Ishikawa (cell line): ENCODE measurements at regions not wholly inside any gene's neighbourhood (a gene's known extent, or its start where the extent isn't known, plus 50 kb on each side); places are given as distances from the start of the nearest gene placed in this dataset.

ENCODE experiments used
- CEBPB ChIP-seq: IDR thresholded peaks from 2 replicates; pipeline ENCODE4 v1.6.1; 2012
- EGR1 ChIP-seq: IDR thresholded peaks from 2 replicates; pipeline ENCODE4 v1.6.1; 2012
- EP300 ChIP-seq: IDR thresholded peaks from 2 replicates; pipeline ENCODE4 v1.6.1; 2012; ENCODE audit warnings: borderline replicate concordance
- RAD21 ChIP-seq: IDR thresholded peaks from 2 replicates; pipeline ENCODE4 v1.6.1; 2012; ENCODE audit warnings: low read depth
- TEAD4 ChIP-seq: IDR thresholded peaks from 2 replicates; pipeline ENCODE4 v1.6.1; 2012
- TF ChIP-seq, protein P1 (sequence below): IDR thresholded peaks from 2 replicates; pipeline ENCODE4 v1.6.1; 2012
- TF ChIP-seq, protein P2 (sequence below): IDR thresholded peaks from 2 replicates; pipeline ENCODE4 v1.6.1; 2012; ENCODE audit warnings: low read depth, mild to moderate bottlenecking

DNA sequence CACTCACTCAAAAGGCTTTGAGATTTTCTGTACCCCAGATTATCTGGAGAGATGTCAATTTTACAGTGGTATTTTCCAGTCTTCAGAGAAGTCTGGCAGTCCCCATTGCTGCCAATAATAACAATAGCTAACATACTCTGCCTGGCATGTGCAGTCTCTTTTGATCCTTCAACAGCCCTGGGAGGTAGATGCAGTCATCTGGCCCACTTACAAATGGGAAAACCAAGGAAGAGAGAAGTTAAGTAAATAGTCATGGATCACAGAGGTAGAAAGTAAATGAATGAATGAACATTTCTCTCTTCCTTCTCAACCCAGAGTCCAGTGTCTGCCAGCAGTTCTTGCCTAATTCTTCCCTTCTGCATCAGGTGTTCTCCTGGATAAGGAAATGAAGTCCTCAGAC is 113.0 kb upstream of the EDNRA start:
- TF ChIP-seq EP300 (no peak), EGR1 (no peak), TEAD4 (no peak), RAD21 (no peak), CEBPB (no peak)
- TF ChIP-seq, protein P1, sequence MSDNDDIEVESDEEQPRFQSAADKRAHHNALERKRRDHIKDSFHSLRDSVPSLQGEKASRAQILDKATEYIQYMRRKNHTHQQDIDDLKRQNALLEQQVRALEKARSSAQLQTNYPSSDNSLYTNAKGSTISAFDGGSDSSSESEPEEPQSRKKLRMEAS, result no peak
- TF ChIP-seq, protein P2, sequence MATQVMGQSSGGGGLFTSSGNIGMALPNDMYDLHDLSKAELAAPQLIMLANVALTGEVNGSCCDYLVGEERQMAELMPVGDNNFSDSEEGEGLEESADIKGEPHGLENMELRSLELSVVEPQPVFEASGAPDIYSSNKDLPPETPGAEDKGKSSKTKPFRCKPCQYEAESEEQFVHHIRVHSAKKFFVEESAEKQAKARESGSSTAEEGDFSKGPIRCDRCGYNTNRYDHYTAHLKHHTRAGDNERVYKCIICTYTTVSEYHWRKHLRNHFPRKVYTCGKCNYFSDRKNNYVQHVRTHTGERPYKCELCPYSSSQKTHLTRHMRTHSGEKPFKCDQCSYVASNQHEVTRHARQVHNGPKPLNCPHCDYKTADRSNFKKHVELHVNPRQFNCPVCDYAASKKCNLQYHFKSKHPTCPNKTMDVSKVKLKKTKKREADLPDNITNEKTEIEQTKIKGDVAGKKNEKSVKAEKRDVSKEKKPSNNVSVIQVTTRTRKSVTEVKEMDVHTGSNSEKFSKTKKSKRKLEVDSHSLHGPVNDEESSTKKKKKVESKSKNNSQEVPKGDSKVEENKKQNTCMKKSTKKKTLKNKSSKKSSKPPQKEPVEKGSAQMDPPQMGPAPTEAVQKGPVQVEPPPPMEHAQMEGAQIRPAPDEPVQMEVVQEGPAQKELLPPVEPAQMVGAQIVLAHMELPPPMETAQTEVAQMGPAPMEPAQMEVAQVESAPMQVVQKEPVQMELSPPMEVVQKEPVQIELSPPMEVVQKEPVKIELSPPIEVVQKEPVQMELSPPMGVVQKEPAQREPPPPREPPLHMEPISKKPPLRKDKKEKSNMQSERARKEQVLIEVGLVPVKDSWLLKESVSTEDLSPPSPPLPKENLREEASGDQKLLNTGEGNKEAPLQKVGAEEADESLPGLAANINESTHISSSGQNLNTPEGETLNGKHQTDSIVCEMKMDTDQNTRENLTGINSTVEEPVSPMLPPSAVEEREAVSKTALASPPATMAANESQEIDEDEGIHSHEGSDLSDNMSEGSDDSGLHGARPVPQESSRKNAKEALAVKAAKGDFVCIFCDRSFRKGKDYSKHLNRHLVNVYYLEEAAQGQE, result no peak
